ENCODE measurements at regions not wholly inside any gene's neighbourhood (a gene's known extent, or its start where the extent isn't known, plus 50 kb on each side); places are given as distances from the start of the nearest gene placed in this dataset.

GRCh38 chr5:168055141-168055683 is 236.2 kb upstream of the WWC1 start:
- Histone ChIP-seq H3K27ac (ENCODE audit: low read length) (no peak overlapping the region), H3K4me1 (ENCODE audit: control insufficient read depth, low read depth, low read length) (no peaks in the 10 kb centered on the region), H3K27me3 (ENCODE audit: control insufficient read depth, insufficient read depth, low read length) (no peaks in the 10 kb centered on the region), H3K36me3 (ENCODE audit: control insufficient read depth, low read depth, low read length) (no peaks in the 10 kb centered on the region), H3K9ac (ENCODE audit: low read length) (no peak overlapping the region), H3K9me3 (ENCODE audit: control insufficient read depth, low read depth, low read length) (peaks cover 12% of the 10 kb centered on the region), H3K4me3 (ENCODE audit: low read length) (no peak overlapping the region)

- H3K4me3 ChIP-seq (ENCODE audit: low read length): no peak overlapping the region
- H3K36me3 ChIP-seq (ENCODE audit: control insufficient read depth, low read depth, low read length): no peaks in the 10 kb centered on the region
- H3K4me1 ChIP-seq (ENCODE audit: control insufficient read depth, low read depth, low read length): no peaks in the 10 kb centered on the region
- H3K9ac ChIP-seq (ENCODE audit: low read length): no peak overlapping the region
- H3K27ac ChIP-seq (ENCODE audit: low read length): no peak overlapping the region
- H3K27me3 ChIP-seq (ENCODE audit: control insufficient read depth, insufficient read depth, low read length): no peaks in the 10 kb centered on the region
- peaks cover 12% of the 10 kb centered on the region for H3K9me3 ChIP-seq (ENCODE audit: control insufficient read depth, low read depth, low read length)
Measured at GRCh38 chr5:168055961-168056360, 235.5 kb upstream of the WWC1 start.

GRCh38 chr5:168056499-168057182 is 234.8 kb upstream of the WWC1 start:
- Histone ChIP-seq H3K27me3 (ENCODE audit: control insufficient read depth, insufficient read depth, low read length) (no peaks in the 10 kb centered on the region), H3K9ac (ENCODE audit: low read length) (no peak overlapping the region), H3K36me3 (ENCODE audit: control insufficient read depth, low read depth, low read length) (no peaks in the 10 kb centered on the region), H3K27ac (ENCODE audit: low read length) (no peak overlapping the region), H3K4me3 (ENCODE audit: low read length) (no peak overlapping the region), H3K9me3 (ENCODE audit: control insufficient read depth, low read depth, low read length) (peaks cover 12% of the 10 kb centered on the region), H3K4me1 (ENCODE audit: control insufficient read depth, low read depth, low read length) (no peaks in the 10 kb centered on the region)

GRCh38 chr5:168057905-168058304 is 233.5 kb upstream of the WWC1 start:
- Histone ChIP-seq H3K27me3 (ENCODE audit: control insufficient read depth, insufficient read depth, low read length) (no peaks in the 10 kb centered on the region), H3K4me3 (ENCODE audit: low read length) (no peak overlapping the region), H3K36me3 (ENCODE audit: control insufficient read depth, low read depth, low read length) (no peaks in the 10 kb centered on the region), H3K27ac (ENCODE audit: low read length) (no peak overlapping the region), H3K9me3 (ENCODE audit: control insufficient read depth, low read depth, low read length) (peaks cover 12% of the 10 kb centered on the region), H3K9ac (ENCODE audit: low read length) (no peak overlapping the region), H3K4me1 (ENCODE audit: control insufficient read depth, low read depth, low read length) (no peaks in the 10 kb centered on the region)

- H3K9ac ChIP-seq (ENCODE audit: low read length): no peak overlapping the region
- no peaks in the 10 kb centered on the region for H3K4me1 ChIP-seq (ENCODE audit: control insufficient read depth, low read depth, low read length)
- no peak overlapping the region for H3K4me3 ChIP-seq (ENCODE audit: low read length)
- H3K9me3 ChIP-seq (ENCODE audit: control insufficient read depth, low read depth, low read length): peaks cover 12% of the 10 kb centered on the region
- H3K36me3 ChIP-seq (ENCODE audit: control insufficient read depth, low read depth, low read length): no peaks in the 10 kb centered on the region
- H3K27ac ChIP-seq (ENCODE audit: low read length): no peak overlapping the region
- no peaks in the 10 kb centered on the region for H3K27me3 ChIP-seq (ENCODE audit: control insufficient read depth, insufficient read depth, low read length)
Measured at GRCh38 chr5:168059131-168059530, 232.3 kb upstream of the WWC1 start.

- no peak overlapping the region for H3K27ac ChIP-seq (ENCODE audit: low read length)
- no peaks in the 10 kb centered on the region for H3K27me3 ChIP-seq (ENCODE audit: control insufficient read depth, insufficient read depth, low read length)
- H3K4me1 ChIP-seq (ENCODE audit: control insufficient read depth, low read depth, low read length): no peaks in the 10 kb centered on the region
- H3K9ac ChIP-seq (ENCODE audit: low read length): no peak overlapping the region
- no peaks in the 10 kb centered on the region for H3K36me3 ChIP-seq (ENCODE audit: control insufficient read depth, low read depth, low read length)
- H3K4me3 ChIP-seq (ENCODE audit: low read length): no peak overlapping the region
- H3K9me3 ChIP-seq (ENCODE audit: control insufficient read depth, low read depth, low read length): peaks cover 9% of the 10 kb centered on the region
Measured at GRCh38 chr5:168062239-168062638, 229.2 kb upstream of the WWC1 start.

- no peak overlapping the region for H3K4me3 ChIP-seq (ENCODE audit: low read length)
- no peaks in the 10 kb centered on the region for H3K9me3 ChIP-seq (ENCODE audit: control insufficient read depth, low read depth, low read length)
- H3K27ac ChIP-seq (ENCODE audit: low read length): no peak overlapping the region
- H3K27me3 ChIP-seq (ENCODE audit: control insufficient read depth, insufficient read depth, low read length): no peaks in the 10 kb centered on the region
- H3K36me3 ChIP-seq (ENCODE audit: control insufficient read depth, low read depth, low read length): no peaks in the 10 kb centered on the region
- no peak overlapping the region for H3K9ac ChIP-seq (ENCODE audit: low read length)
- H3K4me1 ChIP-seq (ENCODE audit: control insufficient read depth, low read depth, low read length): no peaks in the 10 kb centered on the region
Measured at GRCh38 chr5:168064457-168064856, 227.0 kb upstream of the WWC1 start.

GRCh38 chr5:168064933-168065622 is 226.4 kb upstream of the WWC1 start:
- Histone ChIP-seq H3K27me3 (ENCODE audit: control insufficient read depth, insufficient read depth, low read length) (no peaks in the 10 kb centered on the region), H3K9ac (ENCODE audit: low read length) (no peak overlapping the region), H3K4me3 (ENCODE audit: low read length) (no peak overlapping the region), H3K27ac (ENCODE audit: low read length) (no peak overlapping the region), H3K4me1 (ENCODE audit: control insufficient read depth, low read depth, low read length) (no peaks in the 10 kb centered on the region), H3K36me3 (ENCODE audit: control insufficient read depth, low read depth, low read length) (no peaks in the 10 kb centered on the region), H3K9me3 (ENCODE audit: control insufficient read depth, low read depth, low read length) (no peaks in the 10 kb centered on the region)

GRCh38 chr5:168066536-168067208 is 224.8 kb upstream of the WWC1 start:
- Histone ChIP-seq H3K27ac (ENCODE audit: low read length) (no peak overlapping the region), H3K9me3 (ENCODE audit: control insufficient read depth, low read depth, low read length) (no peaks in the 10 kb centered on the region), H3K36me3 (ENCODE audit: control insufficient read depth, low read depth, low read length) (no peaks in the 10 kb centered on the region), H3K4me3 (ENCODE audit: low read length) (no peak overlapping the region), H3K4me1 (ENCODE audit: control insufficient read depth, low read depth, low read length) (no peaks in the 10 kb centered on the region), H3K27me3 (ENCODE audit: control insufficient read depth, insufficient read depth, low read length) (no peaks in the 10 kb centered on the region), H3K9ac (ENCODE audit: low read length) (no peak overlapping the region)

GRCh38 chr5:168070761-168071160 is 220.7 kb upstream of the WWC1 start:
- no peak overlapping the region for H3K4me3 ChIP-seq (ENCODE audit: low read length)
- no peak overlapping the region for H3K27ac ChIP-seq (ENCODE audit: low read length)
- no peaks in the 10 kb centered on the region for H3K27me3 ChIP-seq (ENCODE audit: control insufficient read depth, insufficient read depth, low read length)
- H3K9me3 ChIP-seq (ENCODE audit: control insufficient read depth, low read depth, low read length): no peaks in the 10 kb centered on the region
- H3K4me1 ChIP-seq (ENCODE audit: control insufficient read depth, low read depth, low read length): no peaks in the 10 kb centered on the region
- H3K36me3 ChIP-seq (ENCODE audit: control insufficient read depth, low read depth, low read length): no peaks in the 10 kb centered on the region
- H3K9ac ChIP-seq (ENCODE audit: low read length): no peak overlapping the region

- Histone ChIP-seq H3K36me3 (ENCODE audit: control insufficient read depth, low read depth, low read length) (no peaks in the 10 kb centered on the region), H3K9ac (ENCODE audit: low read length) (no peak overlapping the region), H3K4me3 (ENCODE audit: low read length) (no peak overlapping the region), H3K9me3 (ENCODE audit: control insufficient read depth, low read depth, low read length) (no peaks in the 10 kb centered on the region), H3K27me3 (ENCODE audit: control insufficient read depth, insufficient read depth, low read length) (no peaks in the 10 kb centered on the region), H3K27ac (ENCODE audit: low read length) (no peak overlapping the region), H3K4me1 (ENCODE audit: control insufficient read depth, low read depth, low read length) (no peaks in the 10 kb centered on the region)
Measured at GRCh38 chr5:168072665-168073064, 218.8 kb upstream of the WWC1 start.
